SK-N-SH (cell line): ENCODE measurements at regions not wholly inside any gene's neighbourhood (a gene's known extent, or its start where the extent isn't known, plus 50 kb on each side); places are given as distances from the start of the nearest gene placed in this dataset.

Experiments used
- CTCF ChIA-PET: fragments of 300-600, 350-600 bp; formaldehyde crosslinking; extraction: SDS; loops from one replicate; lab custom pipeline; 2021; lab: Yijun Ruan, JAX
- POLR2A ChIA-PET: fragments of 350-600 bp; sonication (Branson Sonifier 250); formaldehyde crosslinking; extraction: SDS; loops from one replicate; lab custom pipeline; 2020; ENCODE audit warnings: antibody characterized with exemption, inconsistent platforms; lab: Yijun Ruan, JAX
- DNase-seq: peaks from one replicate; pipeline ENCODE4 v3.0.0; 2012
- H2AFZ ChIP-seq: fragments of 200-600 bp; sonication (generic); 2 replicates; pipeline ENCODE4 v1.8.1; 2016; ENCODE audit warnings: antibody characterized with exemption, mild to moderate bottlenecking, low read depth
- H3F3A ChIP-seq: fragments of 200-600 bp; sonication (generic); replicated peaks from 2 replicates; pipeline ENCODE3; 2016; ENCODE audit warnings: antibody characterized with exemption, mild to moderate bottlenecking; ENCODE audit not compliant: insufficient read depth
- H3K27ac ChIP-seq, 2 experiments: fragments of 200-500 bp in 1 of 2; fragments of 200-600 bp in 1 of 2; sonication (Bioruptor generic) in 1 of 2; sonication (generic), shearing (Covaris generic) in 1 of 2; 2 replicates each; pipeline versions ENCODE4 v1.5.1 to v1.6.1; 2014 to 2016; ENCODE audit warnings: low read depth in 2 of 2, inconsistent platforms in 1 of 2, low read length in 1 of 2, mild to moderate bottlenecking in 1 of 2, mixed read lengths in 1 of 2
- H3K27me3 ChIP-seq: fragments of 200-600 bp; sonication (generic), shearing (Covaris generic); 2 replicates; pipeline ENCODE4 v1.6.1; 2016; ENCODE audit warnings: mixed run types; ENCODE audit not compliant: insufficient read depth
- H3K36me3 ChIP-seq, 2 experiments: fragments of 200-500 bp in 1 of 2; fragments of 200-600 bp in 1 of 2; sonication (Bioruptor generic) in 1 of 2; sonication (generic) in 1 of 2; replicated peaks in 1 of 2; 2 replicates each; pipeline versions ENCODE3 to v1.5.1; 2014 to 2016; ENCODE audit warnings: low read length in 1 of 2, mild to moderate bottlenecking in 1 of 2; ENCODE audit not compliant: insufficient read depth in 2 of 2, control insufficient read depth in 1 of 2
- H3K4me1 ChIP-seq, 2 experiments: fragments of 200-500 bp in 1 of 2; fragments of 200-600 bp in 1 of 2; sonication (Bioruptor generic) in 1 of 2; sonication (generic), shearing (Covaris generic) in 1 of 2; 2 replicates each; pipeline versions ENCODE4 v1.5.1 to v1.6.1; 2014 to 2016; ENCODE audit warnings: low read depth in 1 of 2, low read length in 1 of 2, mixed run types in 1 of 2; ENCODE audit not compliant: insufficient read depth in 2 of 2, control insufficient read depth in 1 of 2
- H3K4me2 ChIP-seq: fragments of 200-600 bp; sonication (generic), shearing (Covaris generic); 2 replicates; pipeline ENCODE4 v1.6.1; 2017; ENCODE audit warnings: mixed run types
- H3K4me3 ChIP-seq, 2 experiments: fragments of 200-500 bp in 1 of 2; fragments of 200-600 bp in 1 of 2; sonication (Bioruptor generic) in 1 of 2; sonication (generic), shearing (Covaris generic) in 1 of 2; 2 replicates each; pipeline versions ENCODE4 v1.5.1 to v1.8.1; 2014 to 2016; ENCODE audit warnings: low read depth in 2 of 2, inconsistent platforms in 1 of 2, low read length in 1 of 2, mild to moderate bottlenecking in 1 of 2, mixed read lengths in 1 of 2, moderate library complexity in 1 of 2
- H3K79me2 ChIP-seq: fragments of 200-600 bp; sonication (generic); 2 replicates; pipeline ENCODE4 v1.8.1; 2017; ENCODE audit warnings: mild to moderate bottlenecking; ENCODE audit not compliant: insufficient read depth
- H3K9ac ChIP-seq: fragments of 200-600 bp; sonication (generic); 2 replicates; pipeline ENCODE4 v1.6.1; 2017; ENCODE audit warnings: mixed run types
- H3K9me2 ChIP-seq: fragments of 200-600 bp; sonication (generic); 2 replicates; pipeline ENCODE4 v1.6.1; 2017; ENCODE audit warnings: mixed run types
- H3K9me3 ChIP-seq: fragments of 200-600 bp; sonication (generic); 2 replicates; pipeline ENCODE4 v1.6.1; 2017; ENCODE audit warnings: mixed run types, mild to moderate bottlenecking, moderate library complexity
- H4K20me1 ChIP-seq: fragments of 200-600 bp; sonication (generic); 2 replicates; pipeline ENCODE4 v1.6.1; 2017; ENCODE audit warnings: mild to moderate bottlenecking, mixed run types; ENCODE audit not compliant: insufficient read depth
- CHD2 ChIP-seq: fragments of 150-350 bp; IDR thresholded peaks from 2 replicates; pipeline ENCODE4 v1.6.1; 2018; ENCODE audit warnings: low read length; ENCODE audit not compliant: partially characterized antibody
- ELF1 ChIP-seq: IDR thresholded peaks from 2 replicates; pipeline ENCODE4 v1.4.0; 2012
- EP300 ChIP-seq, 2 experiments: IDR thresholded peaks; 2 replicates each; pipeline versions ENCODE4 v1.4.0 to v1.6.1; 2012; ENCODE audit warnings: borderline replicate concordance in 1 of 2, low read depth in 1 of 2, low read length in 1 of 2
- EZH2phosphoT487 ChIP-seq: fragments of 200-600 bp; sonication (generic); IDR thresholded peaks from 2 replicates; pipeline ENCODE4 v1.6.1; 2017; ENCODE audit warnings: low read depth, mixed run types, mild to moderate bottlenecking, antibody characterized with exemption, moderate library complexity, borderline replicate concordance
- FOSL2 ChIP-seq: IDR thresholded peaks from 2 replicates; pipeline ENCODE4 v1.4.0; 2012; ENCODE audit warnings: low read depth, mild to moderate bottlenecking, moderate library complexity, borderline replicate concordance
- FOXJ3 ChIP-seq: sonication (generic); formaldehyde crosslinking; IDR thresholded peaks from 2 replicates; pipeline ENCODE4 v1.5.1; 2020; ENCODE audit warnings: mild to moderate bottlenecking, missing genetic modification reagents
- GABPA ChIP-seq: IDR thresholded peaks from 2 replicates; pipeline ENCODE4 v1.4.0; 2012; ENCODE audit warnings: low read depth, mild to moderate bottlenecking
- GATA2 ChIP-seq: sonication (generic); formaldehyde crosslinking; IDR thresholded peaks from 2 replicates; pipeline ENCODE4 v1.5.0; 2020; ENCODE audit warnings: mild to moderate bottlenecking, missing genetic modification reagents
- MEF2A ChIP-seq: IDR thresholded peaks from 2 replicates; pipeline ENCODE4 v1.4.0; 2012; ENCODE audit warnings: low read depth, borderline replicate concordance
- MXI1 ChIP-seq: IDR thresholded peaks from 2 replicates; pipeline ENCODE4 v1.6.1; 2012; ENCODE audit warnings: mild to moderate bottlenecking, low read depth, low read length, improper control_type of control experiment
- NFIC ChIP-seq: IDR thresholded peaks from 2 replicates; pipeline ENCODE4 v1.4.0; 2012; ENCODE audit warnings: borderline replicate concordance
- NRF1 ChIP-seq: IDR thresholded peaks from 2 replicates; pipeline ENCODE4 v1.6.1; 2012; ENCODE audit warnings: low read depth, mild to moderate bottlenecking, low read length
- RCOR1 ChIP-seq: fragments of 150-350 bp; IDR thresholded peaks from 2 replicates; pipeline ENCODE4 v1.6.1; 2017; ENCODE audit warnings: antibody characterized with exemption, low read length
- SIN3A ChIP-seq: IDR thresholded peaks from 2 replicates; pipeline ENCODE4 v1.6.1; 2012; ENCODE audit warnings: low read depth, mild to moderate bottlenecking, low read length, moderate library complexity, borderline replicate concordance
- SMC3 ChIP-seq: IDR thresholded peaks from 2 replicates; pipeline ENCODE4 v1.6.1; 2012; ENCODE audit warnings: low read depth, low read length, improper control_type of control experiment
- TAF1 ChIP-seq: IDR thresholded peaks from 2 replicates; pipeline ENCODE4 v1.6.1; 2012; ENCODE audit warnings: low read depth, mild to moderate bottlenecking, low read length, moderate library complexity, borderline replicate concordance
- TCF12 ChIP-seq: IDR thresholded peaks from 2 replicates; pipeline ENCODE4 v1.4.0; 2012
- TEAD4 ChIP-seq: IDR thresholded peaks from 2 replicates; pipeline ENCODE4 v1.4.0; 2012; ENCODE audit warnings: mild to moderate bottlenecking, borderline replicate concordance; ENCODE audit not compliant: insufficient read depth
- WGBS: methylation state at CpG from one replicate; pipeline ENCODE4 v1.1.6; 2017; ENCODE audit warnings: low lambda C conversion rate; 5-methylcytosine and 5-hydroxymethylcytosine counted together
- TF ChIP-seq, protein P1 (sequence below): IDR thresholded peaks from 2 replicates; pipeline ENCODE4 v1.4.0; 2012; ENCODE audit warnings: low read depth, borderline replicate concordance
- TF ChIP-seq, protein P2 (sequence below): fragments of 150-350 bp; IDR thresholded peaks from 2 replicates; pipeline ENCODE4 v1.6.1; 2016; ENCODE audit warnings: mild to moderate bottlenecking, low read depth, low read length
- TF ChIP-seq, protein P3 (sequence below): IDR thresholded peaks from 2 replicates; pipeline ENCODE4; 2012

DNA sequence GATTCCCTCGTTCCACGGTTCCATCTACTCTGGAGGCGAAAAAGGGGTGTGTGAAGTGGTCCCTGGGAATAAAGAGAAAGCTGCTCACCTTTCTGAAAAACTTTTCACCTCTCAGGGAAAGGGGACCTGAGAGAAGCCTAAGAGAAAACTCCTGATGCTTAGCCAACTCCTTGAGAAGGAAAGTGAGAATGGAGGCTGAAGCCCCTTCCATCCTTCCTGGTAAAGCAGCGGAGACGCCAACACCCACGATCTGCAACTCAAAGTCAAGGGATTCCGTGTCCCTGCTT lies 110.0 kb downstream of the ARF6 start:
- H3K9me3 ChIP-seq: no peaks in the 10 kb centered on the region
- no peaks in the 10 kb centered on the region for H3K27me3 ChIP-seq
- H3K9ac ChIP-seq: peak overlapping the region; percentile 69
- H3K9me2 ChIP-seq: no peaks in the 10 kb centered on the region
- H3F3A ChIP-seq: peaks cover 44% of the 10 kb centered on the region
- POLR2A ChIA-PET: no interaction called here
- 80% methylated on average over 7 of the region's 7 CpGs for WGBS
- no peak for TF ChIP-seq FOSL2
- TF ChIP-seq, protein P1, sequence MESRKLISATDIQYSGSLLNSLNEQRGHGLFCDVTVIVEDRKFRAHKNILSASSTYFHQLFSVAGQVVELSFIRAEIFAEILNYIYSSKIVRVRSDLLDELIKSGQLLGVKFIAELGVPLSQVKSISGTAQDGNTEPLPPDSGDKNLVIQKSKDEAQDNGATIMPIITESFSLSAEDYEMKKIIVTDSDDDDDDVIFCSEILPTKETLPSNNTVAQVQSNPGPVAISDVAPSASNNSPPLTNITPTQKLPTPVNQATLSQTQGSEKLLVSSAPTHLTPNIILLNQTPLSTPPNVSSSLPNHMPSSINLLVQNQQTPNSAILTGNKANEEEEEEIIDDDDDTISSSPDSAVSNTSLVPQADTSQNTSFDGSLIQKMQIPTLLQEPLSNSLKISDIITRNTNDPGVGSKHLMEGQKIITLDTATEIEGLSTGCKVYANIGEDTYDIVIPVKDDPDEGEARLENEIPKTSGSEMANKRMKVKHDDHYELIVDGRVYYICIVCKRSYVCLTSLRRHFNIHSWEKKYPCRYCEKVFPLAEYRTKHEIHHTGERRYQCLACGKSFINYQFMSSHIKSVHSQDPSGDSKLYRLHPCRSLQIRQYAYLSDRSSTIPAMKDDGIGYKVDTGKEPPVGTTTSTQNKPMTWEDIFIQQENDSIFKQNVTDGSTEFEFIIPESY: no peak
- TF ChIP-seq ELF1: no peak
- no peak for TF ChIP-seq EP300 (IDR thresholded peaks at IDR 0.05; ENCODE audit: borderline replicate concordance in 1 of 2, low read depth in 1 of 2, low read length in 1 of 2)
- no peak for TF ChIP-seq NRF1
- TF ChIP-seq, protein P2, sequence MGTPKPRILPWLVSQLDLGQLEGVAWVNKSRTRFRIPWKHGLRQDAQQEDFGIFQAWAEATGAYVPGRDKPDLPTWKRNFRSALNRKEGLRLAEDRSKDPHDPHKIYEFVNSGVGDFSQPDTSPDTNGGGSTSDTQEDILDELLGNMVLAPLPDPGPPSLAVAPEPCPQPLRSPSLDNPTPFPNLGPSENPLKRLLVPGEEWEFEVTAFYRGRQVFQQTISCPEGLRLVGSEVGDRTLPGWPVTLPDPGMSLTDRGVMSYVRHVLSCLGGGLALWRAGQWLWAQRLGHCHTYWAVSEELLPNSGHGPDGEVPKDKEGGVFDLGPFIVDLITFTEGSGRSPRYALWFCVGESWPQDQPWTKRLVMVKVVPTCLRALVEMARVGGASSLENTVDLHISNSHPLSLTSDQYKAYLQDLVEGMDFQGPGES: no peak
- no peak for TF ChIP-seq EZH2phosphoT487
- no peak for TF ChIP-seq RCOR1
- TF ChIP-seq TAF1: no peak
- no peak for TF ChIP-seq FOXJ3
- no peak for TF ChIP-seq GATA2 (CRISPR knock-in tag)
- TF ChIP-seq TEAD4: no peak
- no peak for TF ChIP-seq MEF2A
- peak overlapping the region; percentile 87 to 96 for H3K27ac ChIP-seq
- DNase-seq: no peak
- no peaks in the 10 kb centered on the region for H3K79me2 ChIP-seq
- H3K4me1 ChIP-seq: peaks cover 45 to 59% of the 10 kb centered on the region in 2 experiments
- peak overlapping the region; percentile 33; the same call in 1 of the 2 replicates for H2AFZ ChIP-seq
- H3K36me3 ChIP-seq: no peaks in the 10 kb centered on the region
- peak overlapping the region; percentile 68 for H3K4me2 ChIP-seq
- H4K20me1 ChIP-seq: no peaks in the 10 kb centered on the region
- CTCF ChIA-PET: interaction anchor here (1.5 to 1.8 kb wide), 2 partner anchors 59 to 138 kb away, joined by 4 to 6 read pairs; no protein-coding TSS in a partner anchor
- peak overlapping the region; percentile 28 to 49; a peak in 3 of 4 replicates for H3K4me3 ChIP-seq

DNA sequence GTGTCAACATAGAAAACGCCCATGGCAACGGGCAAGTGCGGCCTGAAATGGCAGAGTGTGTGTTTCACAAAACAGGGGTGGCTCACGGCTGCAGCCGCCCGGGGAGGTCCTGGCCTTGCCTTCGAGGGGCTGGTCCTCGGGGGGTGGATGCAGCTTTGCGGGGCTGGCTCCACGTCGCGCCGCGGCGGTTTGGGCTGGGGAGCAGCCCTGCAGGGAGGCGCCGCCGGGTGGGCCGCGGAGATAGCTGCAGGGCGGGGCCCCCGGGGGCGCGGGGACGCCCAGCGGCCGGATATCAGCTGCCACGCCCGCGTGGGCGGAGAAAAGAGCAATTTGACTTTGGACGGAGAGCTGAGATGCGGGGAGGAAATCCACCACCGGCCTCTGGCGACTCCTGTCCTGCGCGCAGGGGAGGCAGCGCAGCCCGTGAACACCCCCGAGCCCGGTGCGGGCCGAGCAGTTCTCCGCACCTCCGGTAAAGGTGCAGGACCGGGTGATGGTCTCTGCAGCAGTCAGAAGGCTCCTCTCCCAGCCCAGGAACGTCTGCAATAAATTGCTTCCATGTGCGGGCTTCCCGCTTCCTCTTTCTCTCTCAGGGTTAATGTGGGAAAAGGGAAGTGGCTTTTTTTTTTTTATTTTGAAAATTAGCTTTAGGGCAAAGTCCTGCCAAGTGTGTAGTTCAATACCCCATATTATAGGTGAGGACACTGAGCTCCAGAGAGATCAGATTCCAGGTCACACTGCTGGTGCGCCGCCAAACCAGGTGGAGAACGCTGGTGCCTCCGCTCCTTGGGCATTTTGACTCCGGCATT lies 110.5 kb downstream of the ARF6 start:
- H3K79me2 ChIP-seq: no peaks in the 10 kb centered on the region
- CTCF ChIA-PET: interaction anchor here (0.5 to 1.8 kb wide), 6 partner anchors 10 to 141 kb away, joined by 3 to 7 read pairs (median 4); no protein-coding TSS in a partner anchor
- WGBS: 31% methylated on average over 24 of the region's 54 CpGs
- H3K4me1 ChIP-seq: peaks cover 45 to 59% of the 10 kb centered on the region in 2 experiments
- peak overlapping the region; percentile 68 for H3K4me2 ChIP-seq
- H4K20me1 ChIP-seq: no peaks in the 10 kb centered on the region
- peak; percentile 78 for DNase-seq
- H3K9ac ChIP-seq: peak overlapping the region; percentile 69
- peaks cover 44% of the 10 kb centered on the region for H3F3A ChIP-seq
- no peaks in the 10 kb centered on the region for H3K36me3 ChIP-seq
- H2AFZ ChIP-seq: peak overlapping the region; percentile 52
- no peaks in the 10 kb centered on the region for H3K9me3 ChIP-seq
- H3K4me3 ChIP-seq: peak overlapping the region; percentile 28 to 49
- H3K27me3 ChIP-seq: no peaks in the 10 kb centered on the region
- POLR2A ChIA-PET: no interaction called here
- H3K27ac ChIP-seq: peak overlapping the region; percentile 87 to 96
- no peaks in the 10 kb centered on the region for H3K9me2 ChIP-seq
- TF ChIP-seq MXI1 (no peak), SIN3A (no peak), GABPA (no peak), SMC3 (0 out of 2 replicates have a peak, but pooled peaks have one; percentile 4), TAF1 (peak; percentile 36; the same call in 1 of the 2 replicates), NRF1 (no peak), NFIC (no peak), EP300 (IDR thresholded peaks at IDR 0.05; ENCODE audit: borderline replicate concordance in 1 of 2, low read depth in 1 of 2, low read length in 1 of 2) (peak in 1 of 2 experiments; percentile 31; a peak in 1 of 4 replicates), EZH2phosphoT487 (no peak), ELF1 (no peak), CHD2 (peak; percentile 5), FOSL2 (no peak), TCF12 (peak; percentile 55)
- TF ChIP-seq, protein P3, sequence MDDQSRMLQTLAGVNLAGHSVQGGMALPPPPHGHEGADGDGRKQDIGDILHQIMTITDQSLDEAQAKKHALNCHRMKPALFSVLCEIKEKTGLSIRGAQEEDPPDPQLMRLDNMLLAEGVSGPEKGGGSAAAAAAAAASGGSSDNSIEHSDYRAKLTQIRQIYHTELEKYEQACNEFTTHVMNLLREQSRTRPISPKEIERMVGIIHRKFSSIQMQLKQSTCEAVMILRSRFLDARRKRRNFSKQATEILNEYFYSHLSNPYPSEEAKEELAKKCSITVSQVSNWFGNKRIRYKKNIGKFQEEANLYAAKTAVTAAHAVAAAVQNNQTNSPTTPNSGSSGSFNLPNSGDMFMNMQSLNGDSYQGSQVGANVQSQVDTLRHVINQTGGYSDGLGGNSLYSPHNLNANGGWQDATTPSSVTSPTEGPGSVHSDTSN: no peak; the same call in 1 of the 2 replicates
- TF ChIP-seq, protein P2: no peak
